HUES48 (cell line): ENCODE measurements at regions not wholly inside any gene's neighbourhood (a gene's known extent, or its start where the extent isn't known, plus 50 kb on each side); places are given as distances from the start of the nearest gene placed in this dataset.

ENCODE experiments used
- H3K27ac ChIP-seq: one replicate; pipeline ENCODE4 v1.7.0; 2013; ENCODE audit warnings: low read depth, low read length, inconsistent platforms
- H3K27me3 ChIP-seq: 2 replicates; pipeline ENCODE4 v1.6.1; 2013; ENCODE audit warnings: mild to moderate bottlenecking, low read length; ENCODE audit not compliant: control insufficient read depth, insufficient read depth
- H3K36me3 ChIP-seq: 2 replicates; pipeline ENCODE4 v1.6.1; 2013; ENCODE audit warnings: low read length; ENCODE audit not compliant: control insufficient read depth, insufficient read depth
- H3K4me1 ChIP-seq: 2 replicates; pipeline ENCODE4 v1.6.1; 2013; ENCODE audit warnings: mild to moderate bottlenecking, low read length; ENCODE audit not compliant: control insufficient read depth, insufficient read depth
- H3K4me3 ChIP-seq: 2 replicates; pipeline ENCODE4 v1.5.1; 2013; ENCODE audit warnings: mild to moderate bottlenecking, low read depth, low read length
- H3K9ac ChIP-seq: 2 replicates; pipeline ENCODE4 v1.6.1; 2013; ENCODE audit warnings: mild to moderate bottlenecking, low read depth, low read length, moderate library complexity
- H3K9me3 ChIP-seq: 2 replicates; pipeline ENCODE4 v1.6.1; 2013; ENCODE audit warnings: low read length; ENCODE audit not compliant: control insufficient read depth, insufficient read depth

DNA sequence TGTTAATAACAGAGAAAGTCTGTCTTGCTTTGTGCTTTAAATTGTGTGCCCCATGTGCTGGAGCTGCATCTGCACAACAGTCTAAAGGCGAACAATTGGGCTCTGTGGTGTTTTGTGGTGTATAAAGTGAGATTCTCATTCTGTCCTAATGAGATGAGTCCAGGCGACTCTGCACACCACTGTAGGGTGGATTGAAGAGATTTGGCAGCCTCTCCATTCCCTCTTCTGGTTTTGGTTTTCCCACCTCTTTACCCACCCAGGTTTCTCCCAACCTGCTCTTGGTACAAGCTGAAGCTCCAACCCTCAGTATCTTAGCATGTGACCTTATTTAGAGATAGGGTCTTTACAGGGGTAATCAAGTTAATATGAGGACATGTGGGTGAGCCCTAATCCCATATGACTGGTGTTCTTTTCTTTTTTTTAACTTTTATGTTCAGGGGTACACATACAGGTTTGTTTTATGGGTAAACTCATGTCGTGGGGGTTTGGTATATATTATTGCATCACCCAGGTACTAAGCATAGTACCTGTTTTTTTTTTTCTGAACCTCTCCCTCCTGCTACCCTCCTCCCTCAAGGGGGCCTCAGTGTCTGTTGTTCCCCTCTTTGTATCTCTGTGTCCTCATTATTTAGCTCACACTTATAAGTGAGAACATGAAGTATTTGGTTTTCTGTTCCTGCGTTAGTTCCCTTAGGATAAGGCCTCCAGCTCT, 217.6 kb upstream of the DTNBP1 start:
- Histone ChIP-seq H3K27ac (no peak overlapping the region), H3K27me3 (no peaks in the 10 kb centered on the region), H3K4me3 (no peak overlapping the region), H3K9me3 (no peaks in the 10 kb centered on the region), H3K36me3 (no peaks in the 10 kb centered on the region), H3K9ac (no peak overlapping the region), H3K4me1 (no peaks in the 10 kb centered on the region)

DNA sequence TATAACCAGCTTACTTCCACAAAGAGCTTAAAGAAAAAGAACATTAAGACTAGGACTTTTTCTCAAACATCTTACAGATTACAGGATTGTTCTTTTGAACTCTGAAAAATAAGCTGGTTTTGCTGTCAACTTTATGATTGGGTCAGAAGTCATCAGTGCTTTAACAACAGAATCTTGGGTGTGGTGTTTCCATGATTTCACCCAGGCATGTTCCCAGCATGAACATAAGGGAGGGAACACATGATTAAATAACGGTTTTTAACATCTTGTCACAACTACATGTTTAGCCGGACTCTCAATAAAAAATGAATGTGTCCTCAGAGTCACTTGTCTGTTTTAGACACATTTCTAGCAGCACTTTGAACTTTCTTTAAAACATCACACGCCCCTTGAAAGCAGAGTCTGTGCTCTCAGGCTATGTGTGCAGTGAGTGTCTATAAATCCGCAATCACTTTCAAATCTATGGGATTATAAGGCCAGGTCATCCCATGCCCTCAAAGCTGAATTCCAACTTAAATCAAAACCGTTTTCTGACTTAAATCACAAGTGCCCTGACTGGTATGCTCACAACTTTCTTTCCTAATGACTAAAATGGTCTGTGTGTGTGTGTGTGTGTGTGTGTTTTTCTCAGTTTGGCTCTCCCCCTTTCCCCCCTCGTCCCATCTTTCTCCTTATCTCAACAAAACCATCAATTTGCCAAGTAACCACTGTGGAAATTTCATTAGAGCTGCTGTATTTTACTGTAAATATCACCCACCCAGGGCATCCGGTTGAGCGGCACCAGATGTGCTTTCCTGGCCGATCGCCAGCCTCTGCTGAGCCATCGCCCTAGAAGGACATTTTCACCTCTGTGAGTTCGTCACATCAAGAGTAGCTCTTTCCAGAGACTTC, 216.8 kb upstream of the DTNBP1 start:
- Histone ChIP-seq H3K27ac (no peak overlapping the region), H3K4me1 (peaks cover 2% of the 10 kb centered on the region), H3K9me3 (no peaks in the 10 kb centered on the region), H3K9ac (no peak overlapping the region), H3K27me3 (no peaks in the 10 kb centered on the region), H3K4me3 (no peak overlapping the region), H3K36me3 (no peaks in the 10 kb centered on the region)

DNA sequence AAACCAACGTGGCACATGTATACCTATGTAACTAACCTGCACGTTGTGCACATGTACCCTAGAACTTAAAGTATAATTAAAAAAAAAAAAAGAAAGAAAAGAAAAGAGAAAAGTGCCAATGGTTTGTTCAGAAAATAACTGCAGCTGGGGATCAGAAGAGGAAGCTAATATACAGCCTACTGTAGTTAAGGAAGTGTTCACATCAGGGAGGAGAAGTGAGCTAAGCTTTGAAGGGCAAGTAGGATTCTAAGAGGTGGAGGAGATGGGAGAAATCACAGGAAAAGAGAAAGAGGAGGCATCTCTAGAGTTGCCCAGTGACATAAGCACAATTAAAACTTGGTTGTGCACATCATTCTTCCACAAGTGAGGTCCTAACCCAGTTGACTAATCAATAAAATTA, 214.4 kb upstream of the DTNBP1 start:
- Histone ChIP-seq H3K9ac (no peak overlapping the region), H3K4me3 (no peak overlapping the region), H3K4me1 (peaks cover 22% of the 10 kb centered on the region), H3K27me3 (no peaks in the 10 kb centered on the region), H3K27ac (no peak overlapping the region), H3K36me3 (no peaks in the 10 kb centered on the region), H3K9me3 (no peaks in the 10 kb centered on the region)

DNA sequence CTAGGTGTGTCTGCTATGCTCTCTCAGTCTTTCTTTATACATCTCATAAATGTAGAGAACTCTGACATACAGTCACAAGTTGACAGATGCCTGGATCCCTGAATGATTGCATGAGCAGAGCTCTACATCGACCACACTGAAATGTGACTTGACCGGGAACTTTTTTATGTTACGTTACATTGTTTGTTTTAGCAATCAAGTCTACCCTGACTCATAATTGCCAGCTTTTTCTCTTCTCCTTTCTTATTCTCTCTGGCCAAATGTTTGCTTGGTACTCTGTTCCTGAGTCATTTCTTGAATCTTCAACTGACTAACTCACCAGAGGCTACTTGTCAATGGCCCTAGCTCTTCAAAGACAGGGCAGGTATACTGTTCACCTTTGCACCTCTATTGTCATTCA, 213.6 kb upstream of the DTNBP1 start:
- Histone ChIP-seq H3K27ac (no peak overlapping the region), H3K4me3 (no peak overlapping the region), H3K9ac (no peak overlapping the region), H3K27me3 (no peaks in the 10 kb centered on the region), H3K9me3 (no peaks in the 10 kb centered on the region), H3K36me3 (no peaks in the 10 kb centered on the region), H3K4me1 (peaks cover 22% of the 10 kb centered on the region)

DNA sequence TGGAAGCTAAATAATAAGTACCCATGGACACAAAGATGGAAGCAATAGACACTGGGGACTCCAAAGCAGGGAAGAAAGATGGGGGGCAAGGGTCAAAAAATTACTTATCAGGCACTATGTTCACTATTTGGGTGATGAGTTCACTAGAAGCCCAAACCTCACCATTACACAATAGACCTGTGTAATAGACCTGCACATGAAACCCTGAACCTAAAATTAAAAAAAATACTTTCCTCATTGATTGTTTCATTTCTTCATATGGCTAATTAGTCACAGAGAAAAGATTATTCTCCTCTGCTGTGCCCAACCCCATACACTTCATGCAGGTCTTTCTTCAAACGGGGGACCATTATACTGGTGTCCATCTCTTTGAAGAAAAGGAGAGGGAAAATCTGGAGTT, 213.0 kb upstream of the DTNBP1 start:
- H3K9ac ChIP-seq = no peak overlapping the region
- no peaks in the 10 kb centered on the region for H3K27me3 ChIP-seq
- H3K27ac ChIP-seq = no peak overlapping the region
- H3K9me3 ChIP-seq = no peaks in the 10 kb centered on the region
- H3K36me3 ChIP-seq = no peaks in the 10 kb centered on the region
- peaks cover 22% of the 10 kb centered on the region for H3K4me1 ChIP-seq
- no peak overlapping the region for H3K4me3 ChIP-seq

DNA sequence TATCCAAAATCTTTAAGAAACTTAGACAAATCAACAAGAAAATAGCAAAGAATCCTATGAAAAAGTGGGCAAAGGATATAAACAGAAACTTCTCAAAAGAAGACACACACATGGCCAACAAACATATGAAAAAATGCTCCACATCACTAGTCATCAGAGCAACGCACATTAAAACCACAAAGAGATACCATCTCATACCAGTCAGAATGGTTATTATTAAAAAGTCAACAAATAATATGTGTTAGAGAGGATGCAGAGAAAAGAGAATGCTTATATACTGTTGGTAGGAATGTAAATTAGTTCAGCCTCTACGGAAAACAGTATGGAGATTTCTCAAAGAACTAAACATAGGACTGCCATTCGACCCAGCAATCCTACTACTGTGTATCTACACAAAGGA, 212.0 kb upstream of the DTNBP1 start:
- Histone ChIP-seq H3K4me3 (no peak overlapping the region), H3K27me3 (no peaks in the 10 kb centered on the region), H3K9ac (no peak overlapping the region), H3K4me1 (peaks cover 22% of the 10 kb centered on the region), H3K27ac (no peak overlapping the region), H3K36me3 (no peaks in the 10 kb centered on the region), H3K9me3 (no peaks in the 10 kb centered on the region)

DNA sequence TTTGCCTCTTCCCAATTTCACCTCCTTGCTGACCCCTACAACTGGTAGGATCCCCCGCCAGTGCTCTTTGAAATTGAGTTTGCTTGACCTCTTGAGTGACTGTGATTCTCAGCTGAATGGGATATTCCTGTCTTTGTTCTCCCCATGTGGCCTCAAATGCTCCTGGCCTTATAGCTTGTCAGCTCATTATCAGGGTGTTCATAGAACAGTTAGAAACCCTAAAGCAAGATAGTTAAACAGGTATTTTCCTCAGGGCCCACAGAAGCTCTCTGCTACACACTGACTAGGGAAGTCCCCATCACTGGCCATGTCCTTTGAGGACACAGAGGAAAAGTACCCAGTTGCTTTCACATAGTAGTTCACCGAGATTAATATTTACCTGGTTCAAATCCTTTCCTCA, 211.5 kb upstream of the DTNBP1 start:
- no peaks in the 10 kb centered on the region for H3K27me3 ChIP-seq

DNA sequence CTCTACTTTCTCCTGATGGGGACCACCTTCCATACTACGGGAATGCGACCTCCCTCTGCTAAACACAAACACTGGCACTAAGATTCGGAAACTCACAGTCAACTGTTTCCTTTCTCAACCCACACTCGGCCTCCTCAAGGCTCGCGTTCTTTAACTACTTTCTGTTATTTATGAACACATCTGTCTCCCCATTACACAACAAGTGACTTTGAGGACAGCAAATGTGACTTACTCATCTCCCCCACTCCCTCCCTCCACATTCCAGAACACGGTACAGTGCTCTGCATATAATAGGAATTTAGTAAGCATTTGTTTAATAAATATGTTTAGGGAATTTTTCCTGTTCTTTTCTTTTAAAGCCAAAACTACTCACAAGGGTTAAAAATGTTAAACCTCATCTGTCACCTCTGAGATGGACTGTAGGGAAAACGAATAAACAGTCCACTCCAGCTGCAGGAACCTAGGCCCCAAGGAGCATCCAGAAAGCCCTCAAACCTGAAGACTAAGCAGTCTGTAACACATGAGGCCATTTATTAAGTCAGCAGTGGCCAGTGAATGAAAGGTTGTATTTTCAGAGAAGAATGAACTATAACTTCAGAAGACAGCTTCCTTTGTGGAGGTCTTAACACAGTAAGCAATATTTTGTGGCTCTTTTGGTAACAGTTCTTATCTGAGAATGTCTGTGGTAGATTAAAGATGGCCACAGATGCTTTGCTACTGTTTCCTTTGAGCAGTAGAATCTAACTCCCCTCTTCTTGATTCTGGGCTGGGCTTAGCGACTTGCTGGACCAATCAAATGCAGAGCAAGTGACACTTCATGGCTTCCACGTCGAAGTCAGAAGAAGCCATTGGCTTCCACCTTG, 209.6 kb upstream of the DTNBP1 start:
- Histone ChIP-seq H3K36me3 (no peaks in the 10 kb centered on the region), H3K4me1 (peaks cover 22% of the 10 kb centered on the region), H3K9me3 (no peaks in the 10 kb centered on the region), H3K27me3 (no peaks in the 10 kb centered on the region), H3K4me3 (no peak overlapping the region), H3K9ac (no peak overlapping the region), H3K27ac (no peak overlapping the region)

More for the DNA sequence above, 211.5 kb upstream of the DTNBP1 start:
- Histone ChIP-seq H3K4me3 (no peak overlapping the region), H3K9ac (no peak overlapping the region), H3K4me1 (peaks cover 22% of the 10 kb centered on the region), H3K9me3 (no peaks in the 10 kb centered on the region), H3K36me3 (no peaks in the 10 kb centered on the region), H3K27ac (no peak overlapping the region)

DNA sequence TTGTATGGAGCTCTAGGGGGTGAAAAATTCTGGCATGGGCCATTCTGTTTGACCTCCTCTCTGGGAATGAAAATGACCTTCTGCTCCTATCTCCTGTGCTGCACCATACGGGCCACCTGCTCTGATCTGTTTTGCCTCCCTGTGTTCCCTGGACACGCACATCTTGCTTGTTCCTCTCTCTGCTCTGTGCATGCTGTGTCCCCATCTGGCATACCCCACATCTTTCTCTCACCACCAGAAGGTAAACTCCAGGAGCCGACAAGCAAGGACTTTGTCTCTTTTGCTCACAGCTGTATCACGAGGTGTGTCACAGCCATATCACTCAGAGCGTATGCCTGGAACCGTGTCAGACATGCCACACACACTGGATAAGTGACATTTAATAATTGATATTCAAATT, 208.4 kb upstream of the DTNBP1 start:
- Histone ChIP-seq H3K4me3 (no peak overlapping the region), H3K9me3 (no peaks in the 10 kb centered on the region), H3K27me3 (no peaks in the 10 kb centered on the region), H3K9ac (no peak overlapping the region), H3K27ac (no peak overlapping the region), H3K36me3 (no peaks in the 10 kb centered on the region), H3K4me1 (peaks cover 22% of the 10 kb centered on the region)

DNA sequence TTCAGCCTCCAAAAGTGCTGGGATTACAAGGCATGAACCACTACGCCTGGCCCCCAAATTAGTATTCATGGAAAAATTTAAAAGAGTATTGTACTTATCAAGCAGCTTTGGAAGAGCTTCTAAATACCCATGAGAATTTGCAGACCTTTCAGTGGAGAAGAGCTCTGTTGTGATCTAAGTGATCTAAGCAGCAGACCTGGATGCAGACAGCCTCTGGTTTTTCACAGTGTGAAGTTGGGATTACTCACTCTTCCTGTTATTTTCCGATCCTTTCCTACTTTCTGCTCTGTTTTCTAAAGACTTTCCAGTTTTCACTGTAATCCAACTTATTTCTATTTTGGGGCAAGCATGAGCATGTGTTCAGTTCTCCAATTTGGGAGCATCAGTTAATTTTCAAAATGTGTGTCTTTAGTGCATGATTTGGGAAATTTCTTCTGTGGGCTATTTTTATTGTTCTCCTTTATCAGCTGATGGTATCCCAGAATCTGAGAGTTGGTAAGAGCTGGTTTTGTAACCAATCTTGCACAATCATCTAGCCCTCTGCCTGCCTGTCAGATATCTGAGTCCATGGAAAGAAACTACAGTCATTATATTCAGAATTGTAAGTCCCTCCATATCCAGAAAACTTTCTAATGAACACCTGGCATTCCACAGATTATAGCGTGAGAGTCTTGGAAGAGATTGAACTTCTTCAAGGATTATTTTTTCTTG, 207.7 kb upstream of the DTNBP1 start:
- Histone ChIP-seq H3K27ac (no peak overlapping the region), H3K4me3 (no peak overlapping the region), H3K36me3 (no peaks in the 10 kb centered on the region), H3K27me3 (no peaks in the 10 kb centered on the region), H3K9ac (no peak overlapping the region), H3K4me1 (peaks cover 22% of the 10 kb centered on the region), H3K9me3 (no peaks in the 10 kb centered on the region)
